GM18505 (cell line): ENCODE measurements at regions not wholly inside any gene's neighbourhood (a gene's known extent, or its start where the extent isn't known, plus 50 kb on each side); places are given as distances from the start of the nearest gene placed in this dataset.
"Not testable (repeated sequence)": the region's sequence is repeated elsewhere in the genome, so short reads cannot be mapped to it uniquely, and the experiment has no call there.

Experiments used
- ATAC-seq: cut with Tn5 transposase; IDR thresholded peaks from one replicate; pipeline ENCODE4 v1.9.1; 2021; ENCODE audit not compliant: unreplicated experiment
- POLR2A ChIP-seq: IDR thresholded peaks from 4 replicates; pipeline ENCODE4 v1.6.1; 2011; ENCODE audit warnings: borderline replicate concordance; ENCODE audit not compliant: insufficient read depth, insufficient read length; ENCODE audit errors: extremely low read depth

DNA sequence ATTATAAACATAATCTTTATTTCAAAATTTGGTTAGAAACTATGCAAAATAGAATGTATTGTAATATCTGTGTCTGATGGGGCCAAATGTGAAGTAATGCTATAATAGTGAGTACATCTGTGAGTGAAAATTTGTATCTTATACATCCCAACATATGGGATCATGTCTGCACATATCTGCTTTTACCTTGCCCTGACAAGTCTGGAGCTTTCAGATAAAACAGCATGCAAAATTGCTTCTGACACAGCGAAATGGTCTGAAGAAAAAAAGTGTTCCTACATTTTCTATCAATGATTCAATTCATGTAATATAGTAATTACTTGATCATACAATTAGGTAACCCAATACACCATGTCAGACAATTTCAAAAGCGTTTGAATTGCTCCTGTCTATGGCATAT, 58.1 kb upstream of the P3H2 start:
- ATAC-seq = no peak
- TF ChIP-seq POLR2A = no peak

DNA sequence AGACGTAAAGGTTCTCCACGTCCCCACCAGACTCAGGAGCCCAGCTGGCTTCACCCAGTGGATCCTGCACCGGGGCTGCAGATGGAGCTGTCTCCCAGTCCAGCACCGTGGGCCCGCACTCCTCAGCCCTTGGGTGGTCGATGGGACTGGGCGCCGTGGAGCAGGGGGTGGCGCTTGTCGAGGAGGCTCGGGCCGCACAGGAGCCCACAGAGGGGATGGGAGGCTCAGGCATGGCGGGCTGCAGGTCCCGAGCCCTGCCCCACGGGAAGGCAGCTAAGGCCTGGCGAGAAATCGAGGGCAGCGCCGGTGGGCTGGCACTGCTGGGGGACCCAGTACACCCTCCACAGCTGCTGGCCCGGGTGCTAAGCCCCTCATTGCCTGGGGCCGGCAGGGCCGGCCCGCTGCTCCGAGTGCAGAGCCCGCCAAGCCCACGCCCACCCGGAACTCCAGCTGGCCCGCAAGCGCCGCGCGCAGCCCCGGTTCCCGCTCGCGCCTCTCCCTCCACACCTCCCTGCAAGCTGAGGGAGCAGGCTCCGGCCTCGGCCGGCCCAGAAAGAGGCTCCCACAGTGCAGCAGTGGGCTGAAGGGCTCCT, 56.3 kb upstream of the P3H2 start:
- ATAC-seq = not testable (repeated sequence)

DNA sequence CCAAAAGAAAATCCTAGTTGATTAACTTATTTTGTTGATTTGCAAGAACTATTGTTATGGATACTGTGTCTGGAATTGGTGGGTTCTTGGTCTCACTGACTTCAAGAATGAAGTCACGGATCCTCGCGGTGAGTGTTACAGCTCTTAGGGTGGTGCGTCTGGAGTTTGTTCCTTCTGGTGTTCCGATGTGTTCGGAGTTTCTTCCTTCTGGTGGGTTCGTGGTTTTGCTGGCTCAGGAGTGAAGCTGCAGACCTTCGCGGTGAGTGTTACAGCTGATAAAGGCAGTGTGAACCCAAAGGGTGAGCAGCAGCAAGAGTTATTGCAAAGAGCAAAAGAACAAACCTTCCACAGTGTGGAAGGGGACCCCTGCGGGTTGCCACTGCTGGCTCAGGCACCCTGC, 55.4 kb upstream of the P3H2 start:
- ATAC-seq = not testable (repeated sequence)

- no peak for ATAC-seq
- no peak for TF ChIP-seq POLR2A
These were observed 54.8 kb upstream of the P3H2 start for GRCh38 chr3:190175490-190175889.

DNA sequence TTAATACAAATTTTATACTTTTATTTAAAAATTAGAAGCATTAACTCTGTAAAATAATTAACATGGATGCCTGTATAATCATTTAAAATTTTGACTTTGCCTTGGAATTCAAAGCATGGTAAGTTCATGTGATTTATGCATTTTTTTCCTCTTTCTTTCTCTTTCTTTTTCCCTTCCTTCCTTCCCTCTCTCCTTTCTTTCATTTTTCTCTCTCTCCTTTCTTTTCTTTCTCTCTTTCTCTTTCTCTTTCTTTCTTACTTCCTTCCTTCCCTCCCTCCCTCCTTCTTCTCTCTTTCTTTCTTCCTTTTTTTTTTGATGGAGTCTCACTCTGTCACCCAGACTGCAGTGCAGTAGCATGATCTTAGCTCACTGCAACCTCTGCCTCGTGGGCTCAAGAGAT, 53.8 kb upstream of the P3H2 start:
- ATAC-seq = no peak
- TF ChIP-seq POLR2A = no peak

DNA sequence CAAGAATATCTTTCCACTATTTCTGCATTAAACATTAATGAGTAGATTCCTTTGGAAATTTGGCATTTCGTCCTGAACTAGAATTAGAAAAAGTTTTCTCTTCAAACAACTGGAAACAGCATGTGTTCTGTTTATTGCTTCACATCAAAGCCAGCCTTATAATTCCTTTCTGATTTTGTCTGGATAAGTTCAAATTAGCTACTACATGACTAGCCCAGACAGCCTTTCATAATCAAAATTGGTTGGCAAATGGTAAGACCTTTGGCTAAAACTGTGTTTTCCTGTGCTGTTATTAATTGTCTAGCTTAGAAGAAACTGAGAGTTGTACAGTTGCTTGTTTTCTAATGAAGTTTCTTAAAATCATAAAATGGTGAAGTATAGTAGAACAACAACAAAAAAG, 52.7 kb upstream of the P3H2 start:
- no peak for ATAC-seq
- TF ChIP-seq POLR2A = no peak

DNA sequence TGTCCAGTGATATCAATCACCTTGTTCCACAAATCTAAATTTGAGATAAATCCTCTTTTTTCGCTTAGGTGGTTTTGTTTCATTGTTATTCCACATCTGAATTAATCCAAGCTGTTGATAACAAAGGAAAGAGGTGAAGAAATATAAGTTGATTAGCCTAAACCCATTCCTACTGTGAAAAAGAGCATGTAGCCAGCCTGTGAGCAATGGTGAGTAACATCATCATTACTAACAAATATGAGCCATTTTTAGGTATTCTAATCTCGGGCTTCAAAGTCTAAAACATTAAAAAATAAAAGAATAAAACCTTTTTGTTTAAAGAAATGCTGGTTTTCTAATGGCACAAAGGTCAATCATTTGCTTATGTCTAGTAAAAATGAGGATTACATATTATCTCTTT, 52.1 kb upstream of the P3H2 start:
- no peak for ATAC-seq

More for the DNA sequence above, 52.1 kb upstream of the P3H2 start:
- no peak for TF ChIP-seq POLR2A
